Aorta (tissue), 5 donors: ENCODE measurements at regions not wholly inside any gene's neighbourhood (a gene's known extent, or its start where the extent isn't known, plus 50 kb on each side); places are given as distances from the start of the nearest gene placed in this dataset.

Experiments
- ATAC-seq: fragments of 200-7000 bp; cut with Tn5 transposase; one replicate; pipeline ENCODE4 v1.9.1; 2022; ENCODE audit warnings: moderate library complexity; ENCODE audit not compliant: low FRiP score
- DNase-seq, 2 donors: peaks; one replicate each; pipeline ENCODE4 v3.0.0-alpha.2; 2020
- H3K27ac ChIP-seq, 2 donors: one replicate each; pipeline ENCODE4 v1.5.1; 2013; ENCODE audit warnings: low read length in 2 of 2, mild to moderate bottlenecking in 2 of 2, moderate library complexity in 2 of 2, control low read depth in 1 of 2, inconsistent platforms in 1 of 2, low read depth in 1 of 2
- H3K27me3 ChIP-seq, 2 donors: one replicate each; pipeline ENCODE4 v1.6.1; 2013; ENCODE audit warnings: control low read depth in 1 of 2, low read length in 1 of 2, mild to moderate bottlenecking in 1 of 2, moderate library complexity in 1 of 2; ENCODE audit not compliant: insufficient read depth in 2 of 2, control insufficient read depth in 1 of 2
- H3K36me3 ChIP-seq, 2 donors: one replicate each; pipeline ENCODE4 v1.6.1; 2013; ENCODE audit warnings: control low read depth in 1 of 2, low read length in 1 of 2, mild to moderate bottlenecking in 1 of 2; ENCODE audit not compliant: insufficient read depth in 2 of 2, control insufficient read depth in 1 of 2
- H3K4me1 ChIP-seq, 2 donors: one replicate each; pipeline ENCODE4 v1.6.1; 2013; ENCODE audit warnings: low read length in 2 of 2, control low read depth in 1 of 2, mild to moderate bottlenecking in 1 of 2, moderate library complexity in 1 of 2; ENCODE audit not compliant: insufficient read depth in 2 of 2, control insufficient read depth in 1 of 2
- H3K4me3 ChIP-seq, 2 donors: one replicate each; pipeline ENCODE4 v1.5.1; 2013; ENCODE audit warnings: low read length in 2 of 2, control low read depth in 1 of 2, mild to moderate bottlenecking in 1 of 2
- H3K9me3 ChIP-seq: one replicate; pipeline ENCODE4 v1.6.1; 2013; ENCODE audit warnings: mild to moderate bottlenecking, low read length; ENCODE audit not compliant: control insufficient read depth
- WGBS, 2 donors: extraction: QIAGEN DNeasy Blood & Tissue Kit; methylation state at CpG; one replicate each; pipeline ENCODE4 v1.1.7; 2013; 5-methylcytosine and 5-hydroxymethylcytosine counted together
- intact Hi-C, 2 donors: fragments of 100-400 bp; cut with DNase I; formaldehyde crosslinking; loops; one replicate each; pipeline versions ENCODE4 v1.14.2 to v1.15.0; 2022
- donor health status: healthy with polysubstance abuse.
- donor health status: Bipolar disorder and iron deficiency.
- donor health status: DM: no; HTN: no; CAD: no.
- donor health status: DM: no; HTN: no; CAD: no.
- donor health status: DM: yes; HTN: yes; CAD: no.

DNA sequence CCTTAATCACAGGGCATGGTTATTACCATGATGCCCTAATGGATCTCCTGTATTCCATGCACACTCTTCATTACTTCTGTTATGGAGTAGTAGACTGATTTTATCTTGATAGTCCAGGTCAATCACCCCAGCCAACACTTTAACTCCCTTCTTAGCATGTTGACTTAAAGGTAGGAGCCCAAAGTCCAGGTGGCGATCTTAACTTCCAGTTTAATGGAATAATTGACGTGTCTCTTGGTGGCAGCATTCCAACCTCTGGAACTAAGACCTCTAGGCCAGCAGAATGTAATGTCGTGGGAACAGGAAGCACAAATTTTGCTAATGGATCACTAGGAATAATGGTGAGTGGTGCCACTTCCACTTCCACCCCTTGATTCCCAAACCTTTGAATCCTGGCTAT is 687.2 kb upstream of the SGO1 start:
- H3K9me3 ChIP-seq, result peaks cover 2% of the 10 kb centered on the region

DNA sequence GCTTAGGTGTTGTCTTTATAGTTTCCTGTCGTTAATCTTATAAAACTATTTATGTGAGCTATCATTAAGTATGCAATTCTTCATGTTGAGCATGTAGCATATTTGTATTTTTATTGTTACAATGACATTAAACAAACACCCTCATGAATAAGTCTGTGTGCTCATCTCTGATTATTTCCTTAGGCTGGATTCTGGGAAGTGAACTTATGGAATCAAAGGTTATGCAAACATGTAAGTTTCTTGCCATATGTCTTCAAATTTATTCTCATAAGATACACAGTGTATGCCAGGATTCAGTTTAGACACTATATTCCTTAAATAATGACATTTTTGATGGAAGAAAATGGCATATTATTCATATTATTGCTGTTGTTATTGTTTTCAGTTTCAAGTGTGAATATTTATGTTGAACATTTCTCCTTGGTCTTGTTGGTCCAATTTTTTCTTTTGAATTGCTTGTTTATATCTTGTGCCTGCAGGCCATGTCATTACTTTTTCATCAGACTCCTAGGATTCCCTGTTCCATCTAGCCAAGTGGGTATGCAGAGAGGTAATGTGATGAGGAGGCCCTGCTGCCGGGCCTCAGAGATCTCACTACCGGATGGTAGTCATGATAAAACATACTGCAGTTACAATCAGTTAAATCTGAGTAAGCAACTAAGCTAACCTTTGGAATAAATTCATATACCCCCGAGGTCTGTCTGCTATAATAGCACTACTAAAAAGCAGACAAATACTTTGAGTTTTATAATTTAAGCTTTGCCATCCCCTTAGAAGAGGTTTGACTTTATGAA is 684.3 kb upstream of the SGO1 start:
- DNase-seq (no peak), ATAC-seq (no peak)
- Histone ChIP-seq H3K9me3 (no peaks in the 10 kb centered on the region), H3K27me3 (no peaks in the 10 kb centered on the region), H3K27ac (no peak overlapping the region), H3K4me3 (no peak overlapping the region), H3K4me1 (no peaks in the 10 kb centered on the region), H3K36me3 (no peaks in the 10 kb centered on the region)
- intact Hi-C loops, result no loop called here
- 61 to 73% methylated on average over 4 of the region's 4 CpGs for WGBS, 2 donors

More for the DNA sequence above, 687.2 kb upstream of the SGO1 start:
- WGBS, 2 donors, result 86 to 88% methylated on average over 3 of the region's 3 CpGs
- DNase-seq (no peak), ATAC-seq (no peak)
- Histone ChIP-seq H3K27me3 (no peaks in the 10 kb centered on the region), H3K4me3 (no peak overlapping the region), H3K4me1 (no peaks in the 10 kb centered on the region), H3K36me3 (no peaks in the 10 kb centered on the region), H3K27ac (no peak overlapping the region)
- intact Hi-C loops, result no loop called here

GRCh38 chr3:20865803-20866202 is 679.8 kb upstream of the SGO1 start:
- DNase-seq (no peak), ATAC-seq (no peak)
- Histone ChIP-seq H3K27ac (no peak overlapping the region), H3K36me3 (no peaks in the 10 kb centered on the region), H3K9me3 (no peaks in the 10 kb centered on the region), H3K4me3 (no peak overlapping the region), H3K27me3 (no peaks in the 10 kb centered on the region), H3K4me1 (no peaks in the 10 kb centered on the region)
- intact Hi-C loops, result no loop called here

DNA sequence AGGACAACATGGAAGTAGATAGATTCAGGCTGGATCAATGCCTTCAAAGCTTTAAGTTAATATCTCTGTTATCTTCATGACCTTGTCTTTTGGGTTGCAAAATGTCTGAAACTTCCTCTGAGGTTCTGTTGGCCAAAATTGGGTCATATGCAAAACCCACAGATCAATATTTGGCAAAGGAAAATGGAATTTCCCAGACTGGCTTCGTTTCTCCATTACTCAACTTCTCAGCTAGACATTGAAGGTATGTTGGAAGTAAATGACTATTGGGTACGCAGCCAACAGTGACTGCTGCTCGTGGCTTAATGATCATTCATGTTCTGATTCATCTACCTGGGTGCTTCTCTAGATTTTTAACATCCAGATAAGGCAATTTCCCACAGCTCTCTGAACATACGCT is 675.4 kb upstream of the SGO1 start:
- no peaks in the 10 kb centered on the region for H3K9me3 ChIP-seq
- ATAC-seq (no peak), DNase-seq (no peak)
- no peak overlapping the region for H3K27ac ChIP-seq
- H3K36me3 ChIP-seq, result no peaks in the 10 kb centered on the region
- WGBS, 2 donors, result 80 to 84% methylated on average over 4 of the region's 4 CpGs
- H3K4me1 ChIP-seq, result no peaks in the 10 kb centered on the region
- H3K4me3 ChIP-seq, result no peak overlapping the region
- intact Hi-C loops, result no loop called here
- no peaks in the 10 kb centered on the region for H3K27me3 ChIP-seq

DNA sequence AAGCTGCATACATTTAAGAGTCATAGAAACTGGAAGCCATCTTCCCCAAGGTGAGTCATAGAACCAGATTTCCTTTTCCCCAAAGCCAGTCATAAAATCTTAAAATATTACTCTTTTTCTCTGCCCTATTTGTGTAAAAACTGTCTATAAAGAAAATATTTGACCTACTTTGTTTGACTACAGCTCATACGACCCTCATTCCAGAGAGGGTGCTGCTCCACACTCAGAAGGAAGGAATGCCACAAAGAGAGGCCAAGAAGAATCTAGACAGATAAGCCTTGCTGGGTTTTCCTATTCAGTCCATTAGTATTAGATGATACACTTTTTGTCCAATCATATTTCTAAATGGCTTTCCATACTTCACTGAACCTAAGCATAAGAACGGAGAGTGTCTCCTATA is 671.6 kb upstream of the SGO1 start:
- no peak for DNase-seq
- intact Hi-C loops, result no loop called here
- Histone ChIP-seq H3K4me1 (no peaks in the 10 kb centered on the region), H3K27me3 (no peaks in the 10 kb centered on the region), H3K9me3 (no peaks in the 10 kb centered on the region), H3K36me3 (no peaks in the 10 kb centered on the region), H3K4me3 (no peak overlapping the region), H3K27ac (no peak overlapping the region)
- no peak for ATAC-seq
- 44 to 49% methylated on average over 2 of the region's 2 CpGs for WGBS, 2 donors

- ATAC-seq (no peak), DNase-seq (no peak)
- WGBS, 2 donors, result 90 to 97% methylated on average over 1 of the region's 1 CpG
- intact Hi-C loops, result no loop called here
- no peak overlapping the region for H3K4me3 ChIP-seq
- no peaks in the 10 kb centered on the region for H3K4me1 ChIP-seq
- H3K36me3 ChIP-seq, result no peaks in the 10 kb centered on the region
- no peak overlapping the region for H3K27ac ChIP-seq
- H3K9me3 ChIP-seq, result no peaks in the 10 kb centered on the region
- H3K27me3 ChIP-seq, result no peaks in the 10 kb centered on the region
Observed at GRCh38 chr3:20853890-20854289, 667.9 kb upstream of the SGO1 start.

GRCh38 chr3:20852712-20853111 is 666.7 kb upstream of the SGO1 start:
- Histone ChIP-seq H3K9me3 (no peaks in the 10 kb centered on the region), H3K36me3 (no peaks in the 10 kb centered on the region), H3K4me3 (no peak overlapping the region), H3K27ac (no peak overlapping the region), H3K27me3 (no peaks in the 10 kb centered on the region), H3K4me1 (no peaks in the 10 kb centered on the region)
- ATAC-seq, result no peak
- no peak for DNase-seq
- intact Hi-C loops, result no loop called here
- WGBS, 2 donors, result 92 to 95% methylated on average over 2 of the region's 2 CpGs

GRCh38 chr3:20849975-20850374 is 664.0 kb upstream of the SGO1 start:
- Histone ChIP-seq H3K4me3 (no peak overlapping the region), H3K4me1 (no peaks in the 10 kb centered on the region), H3K36me3 (no peaks in the 10 kb centered on the region), H3K27me3 (no peaks in the 10 kb centered on the region), H3K27ac (no peak overlapping the region), H3K9me3 (no peaks in the 10 kb centered on the region)
- no peak for DNase-seq
- no peak for ATAC-seq
- intact Hi-C loops, result no loop called here
- WGBS, 2 donors, result 85 to 91% methylated on average over 5 of the region's 5 CpGs

DNA sequence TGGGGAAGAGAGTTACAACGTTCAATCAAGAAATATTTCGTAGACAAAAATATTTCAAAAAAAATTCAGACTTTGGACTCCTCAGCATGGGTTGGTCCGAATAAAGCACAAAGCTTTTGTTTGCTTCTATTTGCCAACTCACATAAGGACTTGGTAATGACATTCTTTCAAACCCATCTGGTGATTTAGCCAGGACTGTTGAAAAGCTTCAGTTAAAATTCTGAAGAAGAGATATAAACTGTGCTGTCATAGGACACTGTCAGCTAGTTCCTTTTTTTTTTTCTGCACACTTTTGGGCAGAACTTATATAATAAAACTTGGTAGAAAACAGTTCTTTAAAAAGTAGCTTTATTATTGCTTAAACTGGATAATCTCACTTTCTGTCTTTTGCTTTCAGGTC is 660.8 kb upstream of the SGO1 start:
- H3K27me3 ChIP-seq, result no peaks in the 10 kb centered on the region
- H3K27ac ChIP-seq, result no peak overlapping the region
- H3K36me3 ChIP-seq, result no peaks in the 10 kb centered on the region
- DNase-seq, result no peak
- 81 to 82% methylated on average over 3 of the region's 3 CpGs for WGBS, 2 donors
- ATAC-seq, result no peak
- no peak overlapping the region for H3K4me3 ChIP-seq
- no peaks in the 10 kb centered on the region for H3K4me1 ChIP-seq
- intact Hi-C loops, result no loop called here
- H3K9me3 ChIP-seq, result no peaks in the 10 kb centered on the region
